Fibroblast of skin of right biceps (primary cell): ENCODE measurements at regions not wholly inside any gene's neighbourhood (a gene's known extent, or its start where the extent isn't known, plus 50 kb on each side); places are given as distances from the start of the nearest gene placed in this dataset.

Experiments
- DNase-seq: peaks from one replicate; pipeline ENCODE4 v3.0.0-alpha.2; 2013

- no peak for DNase-seq
These were observed 63.5 kb upstream of the DCD start for GRCh38 chr12:54711669-54712068.

GRCh38 chr12:54708826-54709225 lies 60.7 kb upstream of the DCD start:
- DNase-seq, result no peak

- no peak for DNase-seq
These were observed 56.0 kb upstream of the DCD start for GRCh38 chr12:54704202-54704601.

DNA sequence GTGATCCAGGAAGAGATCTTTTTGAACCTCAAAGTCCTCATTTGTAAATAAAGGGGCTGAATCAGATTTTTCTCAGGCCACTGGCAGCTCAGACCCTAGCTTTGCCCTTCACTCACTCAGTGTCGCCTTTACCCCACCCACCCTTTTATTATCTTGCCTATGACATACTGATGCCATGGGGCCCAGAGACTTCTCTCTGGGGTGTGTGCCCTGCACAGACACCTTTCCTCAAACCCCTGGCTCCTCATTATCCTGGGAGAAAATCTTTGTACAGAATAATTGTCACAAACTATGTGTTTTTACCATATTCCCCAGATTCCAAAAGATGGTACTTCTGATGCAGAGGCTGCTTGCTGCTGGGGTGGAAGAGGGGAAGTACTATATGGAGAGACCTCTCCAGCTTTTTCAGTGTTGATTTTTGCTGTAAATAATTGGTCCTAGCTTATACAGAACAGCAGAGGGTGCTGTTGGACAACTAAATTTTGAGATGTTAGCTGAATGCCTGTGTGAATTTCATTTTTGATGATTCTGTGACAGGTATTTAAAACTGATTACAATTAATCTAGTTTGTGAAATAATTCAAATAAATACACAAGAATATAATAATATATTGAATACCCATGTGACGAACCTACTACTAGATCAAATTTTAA lies 53.9 kb upstream of the DCD start:
- peak; percentile 33 for DNase-seq

DNA sequence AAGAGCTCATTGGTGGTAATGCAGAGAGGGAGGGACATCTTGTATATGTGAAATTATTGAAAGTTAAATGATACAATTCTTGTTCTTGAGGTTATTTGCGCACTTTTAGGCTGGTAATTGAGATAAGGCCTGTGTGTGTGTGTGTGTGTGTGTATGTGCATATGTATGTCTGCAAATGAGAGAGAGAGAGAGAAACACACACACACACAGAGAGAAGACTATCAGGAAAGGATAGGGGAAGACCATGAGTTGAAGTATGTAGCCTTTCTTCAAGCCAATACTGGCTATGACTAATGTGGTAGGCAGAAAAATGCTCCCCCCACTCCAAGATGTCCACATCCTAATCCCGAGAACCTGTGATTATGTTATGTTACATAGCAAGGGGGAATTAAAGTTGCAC lies 52.7 kb upstream of the DCD start:
- no peak for DNase-seq

GRCh38 chr12:54700301-54700700 lies 52.1 kb upstream of the DCD start:
- DNase-seq, result no peak
